ENCODE measurements at regions not wholly inside any gene's neighbourhood (a gene's known extent, or its start where the extent isn't known, plus 50 kb on each side); places are given as distances from the start of the nearest gene placed in this dataset.

DNA sequence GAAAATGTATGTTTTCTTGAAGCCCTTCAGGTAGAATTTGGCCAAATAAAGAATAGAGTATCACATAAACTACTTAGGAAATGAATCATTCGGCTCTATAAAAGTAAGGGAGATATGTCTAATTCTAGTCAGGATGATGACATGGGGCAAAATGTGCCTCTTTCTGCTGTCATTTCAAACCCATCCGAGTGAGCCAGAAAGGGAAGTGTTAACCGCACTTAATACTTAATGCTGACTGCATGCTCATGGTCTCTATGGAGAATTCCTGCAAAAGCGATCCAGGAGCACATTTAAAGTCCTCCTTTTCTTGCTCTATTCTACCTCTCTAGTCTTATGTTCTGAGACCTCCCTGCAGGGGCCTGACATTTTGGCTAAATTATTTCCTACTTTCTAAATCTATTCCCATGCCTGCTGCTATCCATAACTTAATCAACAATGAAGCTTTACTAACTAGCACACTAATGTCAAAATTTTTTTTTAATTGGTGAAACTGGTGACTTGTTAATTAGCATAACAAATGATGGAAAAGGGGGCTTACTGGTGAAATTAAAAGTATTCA lies 127.4 kb downstream of the CDC42EP3 start:
- intact Hi-C loops (cut with DNase I) = no loop called here

DNA sequence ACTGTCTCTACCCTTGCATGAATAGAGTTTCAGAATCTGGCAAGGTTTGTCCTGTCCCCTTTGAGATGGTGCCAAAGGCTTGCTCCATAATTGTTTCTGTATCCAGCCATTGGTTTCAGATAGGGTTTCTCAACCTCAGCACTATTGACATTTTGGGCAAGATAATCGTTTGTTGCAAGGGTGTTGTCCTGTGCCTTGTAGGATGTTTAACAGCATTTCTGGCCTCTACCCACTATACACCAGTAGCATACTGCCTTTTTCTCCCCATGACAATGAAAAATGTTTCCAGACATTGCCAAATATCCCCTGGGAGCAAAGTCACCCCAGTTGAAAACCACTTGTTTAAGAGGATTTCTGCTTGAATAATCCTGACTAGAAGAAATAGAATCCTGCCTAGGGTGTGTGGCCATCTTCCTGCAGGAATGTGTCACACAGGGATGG lies 126.8 kb downstream of the CDC42EP3 start:
- DNase-seq (ENCODE audit: extremely low spot score) = no peak
- H3K4me3 ChIP-seq = no peak overlapping the region
- no peaks in the 10 kb centered on the region for H3K4me1 ChIP-seq
- WGBS = 75% methylated on average over 1 of the region's 1 CpG
- intact Hi-C loops (cut with DNase I) = no loop called here
- no peaks in the 10 kb centered on the region for H3K9me3 ChIP-seq
- no peaks in the 10 kb centered on the region for H3K36me3 ChIP-seq
- H3K27ac ChIP-seq (replicated peaks in 1 of 4) = no peak overlapping the region
- TF ChIP-seq POLR2AphosphoS5 (IDR thresholded peaks at IDR 0.05) = no peak
- TF ChIP-seq, protein P1, sequence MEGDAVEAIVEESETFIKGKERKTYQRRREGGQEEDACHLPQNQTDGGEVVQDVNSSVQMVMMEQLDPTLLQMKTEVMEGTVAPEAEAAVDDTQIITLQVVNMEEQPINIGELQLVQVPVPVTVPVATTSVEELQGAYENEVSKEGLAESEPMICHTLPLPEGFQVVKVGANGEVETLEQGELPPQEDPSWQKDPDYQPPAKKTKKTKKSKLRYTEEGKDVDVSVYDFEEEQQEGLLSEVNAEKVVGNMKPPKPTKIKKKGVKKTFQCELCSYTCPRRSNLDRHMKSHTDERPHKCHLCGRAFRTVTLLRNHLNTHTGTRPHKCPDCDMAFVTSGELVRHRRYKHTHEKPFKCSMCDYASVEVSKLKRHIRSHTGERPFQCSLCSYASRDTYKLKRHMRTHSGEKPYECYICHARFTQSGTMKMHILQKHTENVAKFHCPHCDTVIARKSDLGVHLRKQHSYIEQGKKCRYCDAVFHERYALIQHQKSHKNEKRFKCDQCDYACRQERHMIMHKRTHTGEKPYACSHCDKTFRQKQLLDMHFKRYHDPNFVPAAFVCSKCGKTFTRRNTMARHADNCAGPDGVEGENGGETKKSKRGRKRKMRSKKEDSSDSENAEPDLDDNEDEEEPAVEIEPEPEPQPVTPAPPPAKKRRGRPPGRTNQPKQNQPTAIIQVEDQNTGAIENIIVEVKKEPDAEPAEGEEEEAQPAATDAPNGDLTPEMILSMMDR (IDR thresholded peaks at IDR 0.05) = no peak
- no peak for TF ChIP-seq EP300 (IDR thresholded peaks at IDR 0.05)
- TF ChIP-seq POLR2A (IDR thresholded peaks at IDR 0.05; ENCODE audit: low read depth) = no peak
- H3K27me3 ChIP-seq = no peaks in the 10 kb centered on the region

More for the DNA sequence above, 127.4 kb downstream of the CDC42EP3 start:
- no peaks in the 10 kb centered on the region for H3K9me3 ChIP-seq
- WGBS = 89% methylated on average over 4 of the region's 4 CpGs
- H3K27me3 ChIP-seq = no peaks in the 10 kb centered on the region
- no peaks in the 10 kb centered on the region for H3K4me1 ChIP-seq
- TF ChIP-seq, protein P1 (IDR thresholded peaks at IDR 0.05) = no peak
- no peak for TF ChIP-seq POLR2AphosphoS5 (IDR thresholded peaks at IDR 0.05)
- no peak for TF ChIP-seq EP300 (IDR thresholded peaks at IDR 0.05)
- H3K27ac ChIP-seq (replicated peaks in 1 of 4) = no peak overlapping the region
- no peak overlapping the region for H3K4me3 ChIP-seq
- no peak for DNase-seq (ENCODE audit: extremely low spot score)
- no peaks in the 10 kb centered on the region for H3K36me3 ChIP-seq

DNA sequence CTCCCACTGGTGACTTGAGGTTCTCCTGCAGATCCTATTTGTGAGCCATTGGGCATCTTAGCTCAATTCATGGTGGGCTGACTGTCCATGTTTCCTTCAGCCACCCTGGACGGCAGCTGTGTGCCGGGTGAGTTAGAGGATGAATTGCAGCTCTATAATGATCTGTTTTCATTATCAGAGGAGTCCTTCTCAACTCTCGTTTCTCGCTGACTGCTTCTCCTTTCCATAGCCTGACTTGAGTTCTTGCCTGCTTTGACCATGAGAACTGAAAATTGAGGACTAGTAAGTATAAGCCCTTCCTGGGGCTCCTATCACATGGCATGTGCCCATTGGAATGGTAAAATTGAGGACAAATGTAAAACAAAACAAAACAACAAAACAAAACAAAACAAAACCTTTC lies 121.8 kb downstream of the CDC42EP3 start:
- no peak overlapping the region for H3K4me3 ChIP-seq
- TF ChIP-seq EP300 (IDR thresholded peaks at IDR 0.05) (no peak), POLR2AphosphoS5 (IDR thresholded peaks at IDR 0.05) (no peak), POLR2A (IDR thresholded peaks at IDR 0.05; ENCODE audit: low read depth) (no peak)
- TF ChIP-seq, protein P1 (IDR thresholded peaks at IDR 0.05) = no peak

DNA sequence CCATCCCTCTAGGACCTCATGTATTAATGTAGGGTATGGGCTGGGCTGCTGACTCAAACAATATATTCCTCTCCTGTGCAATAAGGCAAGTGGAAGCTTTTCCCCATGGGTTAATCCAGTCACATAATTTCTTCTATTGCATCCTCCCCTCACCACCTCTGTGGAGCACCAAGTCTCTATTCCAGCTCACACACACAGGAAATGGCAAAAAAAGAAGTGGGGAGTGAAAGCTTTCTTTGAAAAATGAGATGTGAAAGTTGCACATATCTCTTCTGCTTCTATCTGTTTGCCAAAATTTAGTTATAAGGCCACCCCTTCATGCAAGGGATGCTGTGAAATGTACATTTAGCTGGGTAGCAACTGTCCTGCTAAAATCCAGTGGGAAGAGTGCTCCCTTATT lies 121.3 kb downstream of the CDC42EP3 start:
- Histone ChIP-seq H3K9me3 (no peaks in the 10 kb centered on the region), H3K27me3 (no peaks in the 10 kb centered on the region), H3K4me1 (no peaks in the 10 kb centered on the region), H3K27ac (replicated peaks in 1 of 4) (no peak overlapping the region), H3K4me3 (no peak overlapping the region), H3K36me3 (no peaks in the 10 kb centered on the region)
- no peak for DNase-seq (ENCODE audit: extremely low spot score)
- intact Hi-C loops (cut with DNase I) = no loop called here
- TF ChIP-seq EP300 (IDR thresholded peaks at IDR 0.05) (no peak), POLR2AphosphoS5 (IDR thresholded peaks at IDR 0.05) (no peak), POLR2A (IDR thresholded peaks at IDR 0.05; ENCODE audit: low read depth) (no peak)
- TF ChIP-seq, protein P1 (IDR thresholded peaks at IDR 0.05) = no peak

More for the DNA sequence above, 121.8 kb downstream of the CDC42EP3 start:
- H3K4me1 ChIP-seq = no peaks in the 10 kb centered on the region
- intact Hi-C loops (cut with DNase I) = no loop called here
- no peaks in the 10 kb centered on the region for H3K9me3 ChIP-seq
- no peaks in the 10 kb centered on the region for H3K36me3 ChIP-seq
- WGBS = 62% methylated on average over 4 of the region's 4 CpGs
- no peak for DNase-seq (ENCODE audit: extremely low spot score)
- no peak overlapping the region for H3K27ac ChIP-seq (replicated peaks in 1 of 4)
- H3K27me3 ChIP-seq = no peaks in the 10 kb centered on the region

DNA sequence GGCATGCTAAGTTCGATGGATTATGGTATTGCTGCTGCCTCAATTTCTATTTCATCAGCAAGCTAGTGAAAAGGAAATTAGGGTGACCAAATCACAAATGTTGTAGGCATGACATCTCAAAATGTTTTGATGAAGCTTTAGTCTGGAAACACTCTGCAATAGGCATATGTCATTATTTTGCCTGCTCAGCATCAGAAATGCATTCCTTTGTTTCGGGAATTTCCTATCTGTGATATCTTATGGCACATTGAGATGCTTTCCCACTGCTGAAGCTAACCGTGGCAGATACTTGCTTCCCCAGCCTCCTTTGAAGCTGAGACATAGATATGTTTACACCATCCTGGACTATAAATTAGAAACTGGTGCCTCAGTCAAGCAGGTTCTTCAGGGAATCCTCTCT lies 119.7 kb downstream of the CDC42EP3 start:
- intact Hi-C loops (cut with DNase I) = no loop called here
- H3K36me3 ChIP-seq = no peaks in the 10 kb centered on the region
- WGBS = 100% methylated on average over 3 of the region's 3 CpGs
- TF ChIP-seq POLR2AphosphoS5 (IDR thresholded peaks at IDR 0.05) (no peak), EP300 (IDR thresholded peaks at IDR 0.05) (no peak), POLR2A (IDR thresholded peaks at IDR 0.05; ENCODE audit: low read depth) (no peak)
- TF ChIP-seq, protein P1 (IDR thresholded peaks at IDR 0.05) = no peak
- H3K27ac ChIP-seq (replicated peaks in 1 of 4) = no peak overlapping the region
- no peaks in the 10 kb centered on the region for H3K4me1 ChIP-seq
- no peaks in the 10 kb centered on the region for H3K9me3 ChIP-seq
- H3K27me3 ChIP-seq = no peaks in the 10 kb centered on the region
- no peak overlapping the region for H3K4me3 ChIP-seq
- no peak for DNase-seq (ENCODE audit: extremely low spot score)

Data from esophagus muscularis mucosa (tissue), 4 donors.